C4-2B (cell line): ENCODE measurements at regions not wholly inside any gene's neighbourhood (a gene's known extent, or its start where the extent isn't known, plus 50 kb on each side); places are given as distances from the start of the nearest gene placed in this dataset.

Source experiments
- H3K27ac ChIP-seq: fragments of 450-650 bp; 2 replicates; pipeline ENCODE4 v1.5.1; 2017
- CTCF ChIP-seq: fragments of 450-650 bp; conservative IDR thresholded peaks from 2 replicates; pipeline ENCODE4 v1.5.1; 2017; ENCODE audit warnings: mild to moderate bottlenecking
- ZFX ChIP-seq: fragments of 450-650 bp; IDR thresholded peaks from 2 replicates; pipeline ENCODE4 v1.6.1; 2017

- TF ChIP-seq ZFX (no peak), CTCF (no peak)
- H3K27ac ChIP-seq, result no peak overlapping the region
Observed at GRCh38 chr12:43294916-43295315, 257.1 kb downstream of the ADAMTS20 start.

DNA sequence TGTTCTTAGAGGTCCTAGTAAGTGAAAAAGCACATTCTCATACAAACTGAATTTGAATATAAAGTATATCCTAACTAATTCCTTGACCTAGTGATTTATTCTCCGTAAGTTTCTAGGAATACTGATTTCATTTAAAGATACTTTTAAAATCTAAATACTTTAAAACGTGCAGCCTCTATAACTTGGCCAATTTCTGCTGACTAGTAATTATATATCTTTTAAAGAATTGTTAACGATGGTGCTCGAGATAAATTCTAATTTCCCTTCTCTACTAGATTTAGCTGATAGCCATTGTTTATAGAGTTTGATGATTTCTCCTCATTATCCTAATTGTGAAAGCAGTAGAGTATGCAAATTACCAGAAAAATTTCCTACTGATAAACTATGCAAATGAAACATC lies 257.9 kb downstream of the ADAMTS20 start:
- no peak overlapping the region for H3K27ac ChIP-seq
- TF ChIP-seq CTCF (no peak), ZFX (no peak)

DNA sequence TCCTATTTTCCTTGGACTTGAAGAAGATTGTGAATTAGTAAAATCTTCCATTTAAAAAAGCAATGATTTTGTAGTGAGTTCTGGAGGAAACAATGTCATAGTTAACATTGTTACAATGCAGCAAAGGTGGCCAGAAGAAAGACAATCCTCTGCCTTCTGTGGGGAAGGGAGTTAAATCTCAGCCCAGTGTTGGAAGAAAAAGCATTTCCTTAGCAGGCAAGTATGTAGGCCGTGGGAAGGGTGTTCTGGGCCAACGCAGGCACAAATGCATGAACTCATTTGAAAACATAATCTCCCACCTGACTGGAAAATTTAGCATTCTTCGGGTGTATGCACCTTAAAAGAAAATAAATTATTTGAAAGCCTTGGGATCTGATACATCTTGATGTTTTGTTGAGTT lies 258.6 kb downstream of the ADAMTS20 start:
- H3K27ac ChIP-seq, result no peak overlapping the region
- TF ChIP-seq ZFX (no peak), CTCF (no peak)

- TF ChIP-seq CTCF (no peak), ZFX (no peak)
Observed at GRCh38 chr12:43292699-43293098, 259.3 kb downstream of the ADAMTS20 start.

DNA sequence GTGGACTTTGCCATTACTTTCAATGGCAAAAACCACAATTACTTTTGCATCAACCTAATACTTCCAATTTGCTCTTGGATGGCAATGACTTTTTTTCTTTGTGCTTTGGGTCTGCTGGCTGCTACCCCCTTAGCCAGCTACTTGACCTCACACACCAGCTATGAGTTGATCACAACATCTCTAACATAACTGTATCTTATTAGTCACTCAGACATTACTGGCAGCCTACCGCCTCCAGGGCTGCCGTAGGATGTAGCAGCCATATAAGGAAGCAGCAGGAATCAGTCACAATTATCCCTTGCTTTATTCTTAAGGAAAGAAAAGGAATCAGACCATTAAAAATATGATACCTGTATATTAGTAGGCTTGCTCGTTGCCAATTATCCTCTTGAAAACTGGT lies 260.5 kb downstream of the ADAMTS20 start:
- TF ChIP-seq CTCF, result no peak
- no peak for TF ChIP-seq ZFX
- H3K27ac ChIP-seq, result no peak overlapping the region

More at GRCh38 chr12:43292699-43293098, 259.3 kb downstream of the ADAMTS20 start:
- H3K27ac ChIP-seq, result no peak overlapping the region

DNA sequence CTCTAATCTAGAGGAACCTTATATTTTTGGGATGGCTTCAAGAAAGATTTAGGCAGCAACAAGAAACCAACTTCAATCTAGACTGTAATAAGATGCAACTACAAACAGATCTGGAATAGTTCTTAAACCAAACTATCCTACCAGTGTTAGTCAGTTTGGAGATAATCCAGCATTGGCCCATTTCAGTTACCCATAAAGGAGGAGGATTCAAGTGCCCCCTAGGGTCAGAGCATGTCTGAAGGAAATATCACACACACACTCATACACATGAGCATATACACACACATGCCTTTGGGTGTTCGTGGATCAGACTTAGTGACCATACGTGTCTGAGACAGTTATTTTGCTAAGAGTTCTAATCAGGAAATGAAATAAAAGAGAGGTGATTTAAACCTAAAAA lies 261.2 kb downstream of the ADAMTS20 start:
- TF ChIP-seq CTCF (no peak), ZFX (no peak)
- no peak overlapping the region for H3K27ac ChIP-seq

DNA sequence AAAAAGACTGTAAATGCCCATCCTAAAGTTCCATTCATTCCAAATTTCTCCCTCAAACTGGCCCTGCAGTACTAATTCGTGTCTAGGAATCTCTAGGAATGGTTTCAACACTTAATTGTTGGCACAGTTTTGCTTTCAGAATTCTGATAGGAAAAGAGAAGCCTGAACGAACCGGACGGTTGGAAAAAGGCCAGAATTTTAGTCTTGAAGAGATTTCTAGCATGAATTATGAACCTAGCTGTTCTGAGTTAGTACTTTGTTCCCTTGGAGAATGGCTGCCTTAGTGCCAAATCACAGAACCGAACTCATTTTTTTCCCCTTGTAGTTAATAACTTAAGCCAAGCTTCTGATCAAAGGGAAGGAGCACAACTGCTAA lies 262.6 kb downstream of the ADAMTS20 start:
- H3K27ac ChIP-seq, result no peak overlapping the region
- TF ChIP-seq ZFX (no peak), CTCF (no peak)
